ENCODE measurements at regions not wholly inside any gene's neighbourhood (a gene's known extent, or its start where the extent isn't known, plus 50 kb on each side); places are given as distances from the start of the nearest gene placed in this dataset.

DNA sequence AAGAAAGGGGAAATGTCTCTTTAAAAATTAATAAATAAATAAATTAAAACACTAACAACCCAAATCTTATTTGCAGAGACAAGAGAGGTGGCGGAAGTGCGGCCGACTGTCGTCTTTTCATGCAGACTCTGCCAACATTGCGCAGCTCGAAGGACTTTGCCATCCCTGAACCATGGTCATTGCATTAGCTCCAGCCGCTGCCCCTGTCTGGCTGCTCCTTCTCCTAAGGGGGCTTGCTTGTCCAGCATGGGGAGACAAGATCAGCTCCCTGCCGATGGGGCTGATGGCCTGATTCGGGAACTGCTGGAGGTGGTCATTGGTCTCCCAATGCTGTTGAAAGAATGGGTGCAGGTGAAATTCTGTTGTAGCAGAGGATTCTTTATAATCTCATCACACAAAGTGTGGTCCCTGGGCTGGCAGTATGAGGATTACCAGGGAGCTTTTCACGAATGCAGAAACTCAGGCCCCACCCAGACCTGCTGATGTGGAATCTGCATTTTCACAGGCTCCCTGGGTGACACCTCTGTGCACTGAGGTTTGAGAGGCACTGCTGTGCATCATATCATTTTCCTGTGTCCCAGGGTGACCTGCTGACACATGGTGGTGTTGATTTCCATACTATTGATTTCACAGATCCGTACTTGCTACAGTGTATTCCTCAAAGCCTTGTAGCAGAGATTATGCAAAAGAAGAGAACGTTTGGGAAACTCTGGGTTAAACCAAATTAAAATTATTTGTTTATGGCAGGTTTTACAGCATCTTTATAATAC lies 172.4 kb upstream of the ZMIZ1 start:
- TF ChIP-seq, protein P1, sequence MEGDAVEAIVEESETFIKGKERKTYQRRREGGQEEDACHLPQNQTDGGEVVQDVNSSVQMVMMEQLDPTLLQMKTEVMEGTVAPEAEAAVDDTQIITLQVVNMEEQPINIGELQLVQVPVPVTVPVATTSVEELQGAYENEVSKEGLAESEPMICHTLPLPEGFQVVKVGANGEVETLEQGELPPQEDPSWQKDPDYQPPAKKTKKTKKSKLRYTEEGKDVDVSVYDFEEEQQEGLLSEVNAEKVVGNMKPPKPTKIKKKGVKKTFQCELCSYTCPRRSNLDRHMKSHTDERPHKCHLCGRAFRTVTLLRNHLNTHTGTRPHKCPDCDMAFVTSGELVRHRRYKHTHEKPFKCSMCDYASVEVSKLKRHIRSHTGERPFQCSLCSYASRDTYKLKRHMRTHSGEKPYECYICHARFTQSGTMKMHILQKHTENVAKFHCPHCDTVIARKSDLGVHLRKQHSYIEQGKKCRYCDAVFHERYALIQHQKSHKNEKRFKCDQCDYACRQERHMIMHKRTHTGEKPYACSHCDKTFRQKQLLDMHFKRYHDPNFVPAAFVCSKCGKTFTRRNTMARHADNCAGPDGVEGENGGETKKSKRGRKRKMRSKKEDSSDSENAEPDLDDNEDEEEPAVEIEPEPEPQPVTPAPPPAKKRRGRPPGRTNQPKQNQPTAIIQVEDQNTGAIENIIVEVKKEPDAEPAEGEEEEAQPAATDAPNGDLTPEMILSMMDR (conservative IDR thresholded peaks at IDR 0.05; ENCODE audit: low read depth, low read length): no peak
- TF ChIP-seq EZH2 (IDR thresholded peaks at IDR 0.05; ENCODE audit: borderline replicate concordance, low read depth, low read length, poor library complexity, severe bottlenecking): no peak
